Tibial nerve (tissue), 4 donors: ENCODE measurements at regions not wholly inside any gene's neighbourhood (a gene's known extent, or its start where the extent isn't known, plus 50 kb on each side); places are given as distances from the start of the nearest gene placed in this dataset.

ENCODE experiments used
- CTCF ChIP-seq, 5 experiments: fragments of 200-600 bp in 3 of 5; fragments of 450-650 bp in 2 of 5; sonication (generic) in 3 of 5; IDR thresholded peaks; one replicate each; pipeline ENCODE4 v1.5.1; 2016 to 2019; ENCODE audit warnings: antibody characterized with exemption in 5 of 5, mild to moderate bottlenecking in 3 of 5, moderate library complexity in 2 of 5
- EP300 ChIP-seq, 2 donors: sonication (generic); formaldehyde crosslinking; IDR thresholded peaks; one replicate each; pipeline ENCODE4 v1.6.1; 2017; ENCODE audit warnings: antibody characterized with exemption in 2 of 2, mild to moderate bottlenecking in 1 of 2
- POLR2A ChIP-seq, 2 donors: fragments of 450-650 bp; IDR thresholded peaks; one replicate each; pipeline ENCODE4 v1.6.1; 2017; ENCODE audit warnings: antibody characterized with exemption in 2 of 2, mild to moderate bottlenecking in 2 of 2, moderate library complexity in 2 of 2

- no peak for TF ChIP-seq EP300 (IDR thresholded peaks at IDR 0.05)
- TF ChIP-seq POLR2A (IDR thresholded peaks at IDR 0.05), result no peak
- TF ChIP-seq CTCF (IDR thresholded peaks at IDR 0.05), result no peak
Measured at GRCh38 chr22:22038178-22038880, 55.7 kb upstream of the TOP3B start.
